Nephron (organoid): ENCODE measurements at regions not wholly inside any gene's neighbourhood (a gene's known extent, or its start where the extent isn't known, plus 50 kb on each side); places are given as distances from the start of the nearest gene placed in this dataset.
A peak's percentile ranks its signal among the peaks of the same experiment; 100 is the strongest.

Source experiments
- H3K27ac Mint-ChIP-seq, 3 experiments: 2 replicates each; pipeline ENCODE4 v1.8.0; 2020; ENCODE audit warnings: mixed read lengths in 3 of 3, mild to moderate bottlenecking in 2 of 3, moderate library complexity in 1 of 3
- H3K27me3 Mint-ChIP-seq: 2 replicates; pipeline ENCODE4 v1.8.0; 2021; ENCODE audit warnings: low read depth, mild to moderate bottlenecking, moderate library complexity, mixed read lengths
- H3K36me3 Mint-ChIP-seq: 2 replicates; pipeline ENCODE4 v1.8.0; 2020; ENCODE audit warnings: low read depth, mixed read lengths
- H3K4me1 Mint-ChIP-seq: 2 replicates; pipeline ENCODE4 v1.8.0; 2020; ENCODE audit warnings: mixed read lengths
- H3K4me3 Mint-ChIP-seq, 3 experiments: 2 replicates each; pipeline ENCODE4 v1.8.0; 2020; ENCODE audit warnings: mild to moderate bottlenecking in 3 of 3, mixed read lengths in 3 of 3, moderate library complexity in 2 of 3
- H3K9me3 Mint-ChIP-seq: 2 replicates; pipeline ENCODE4 v1.8.0; 2020; ENCODE audit warnings: mixed read lengths
- TF ChIP-seq, protein P1 (sequence below), 3 experiments: fragments of 200-600 bp; sonication (generic); IDR thresholded peaks; one replicate each; pipeline ENCODE4 v1.5.0; 2021; ENCODE audit warnings: antibody characterized with exemption in 3 of 3; ENCODE audit not compliant: unreplicated experiment in 3 of 3

DNA sequence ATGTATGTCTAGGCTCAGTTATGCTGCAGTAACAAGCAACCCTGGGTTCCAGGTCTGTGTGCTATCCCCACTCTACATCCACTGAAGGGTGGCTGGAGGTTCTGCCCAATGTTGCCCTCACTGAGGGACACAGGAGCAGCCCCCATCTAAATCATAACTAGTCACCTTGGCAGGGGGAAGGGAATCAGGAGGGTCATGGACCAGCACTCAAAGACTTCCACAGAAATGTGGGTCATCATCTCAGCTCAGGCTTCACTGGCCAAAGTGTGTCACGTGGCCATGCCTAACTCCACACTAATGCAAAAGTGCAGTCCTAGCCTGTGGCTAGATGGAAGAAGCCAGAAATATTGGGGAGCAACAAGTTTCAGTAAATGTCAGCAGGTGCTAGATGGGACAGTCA, 137.3 kb upstream of the ZNF507 start:
- Mint-ChIP-seq H3K27ac (no peak overlapping the region), H3K36me3 (peaks cover 8% of the 10 kb centered on the region), H3K4me1 (no peaks in the 10 kb centered on the region), H3K27me3 (no peaks in the 10 kb centered on the region), H3K4me3 (no peak overlapping the region), H3K9me3 (peaks cover 32% of the 10 kb centered on the region)
- TF ChIP-seq, protein P1, sequence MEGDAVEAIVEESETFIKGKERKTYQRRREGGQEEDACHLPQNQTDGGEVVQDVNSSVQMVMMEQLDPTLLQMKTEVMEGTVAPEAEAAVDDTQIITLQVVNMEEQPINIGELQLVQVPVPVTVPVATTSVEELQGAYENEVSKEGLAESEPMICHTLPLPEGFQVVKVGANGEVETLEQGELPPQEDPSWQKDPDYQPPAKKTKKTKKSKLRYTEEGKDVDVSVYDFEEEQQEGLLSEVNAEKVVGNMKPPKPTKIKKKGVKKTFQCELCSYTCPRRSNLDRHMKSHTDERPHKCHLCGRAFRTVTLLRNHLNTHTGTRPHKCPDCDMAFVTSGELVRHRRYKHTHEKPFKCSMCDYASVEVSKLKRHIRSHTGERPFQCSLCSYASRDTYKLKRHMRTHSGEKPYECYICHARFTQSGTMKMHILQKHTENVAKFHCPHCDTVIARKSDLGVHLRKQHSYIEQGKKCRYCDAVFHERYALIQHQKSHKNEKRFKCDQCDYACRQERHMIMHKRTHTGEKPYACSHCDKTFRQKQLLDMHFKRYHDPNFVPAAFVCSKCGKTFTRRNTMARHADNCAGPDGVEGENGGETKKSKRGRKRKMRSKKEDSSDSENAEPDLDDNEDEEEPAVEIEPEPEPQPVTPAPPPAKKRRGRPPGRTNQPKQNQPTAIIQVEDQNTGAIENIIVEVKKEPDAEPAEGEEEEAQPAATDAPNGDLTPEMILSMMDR (IDR thresholded peaks at IDR 0.05; ENCODE audit: unreplicated experiment in 3 of 3): no peak

DNA sequence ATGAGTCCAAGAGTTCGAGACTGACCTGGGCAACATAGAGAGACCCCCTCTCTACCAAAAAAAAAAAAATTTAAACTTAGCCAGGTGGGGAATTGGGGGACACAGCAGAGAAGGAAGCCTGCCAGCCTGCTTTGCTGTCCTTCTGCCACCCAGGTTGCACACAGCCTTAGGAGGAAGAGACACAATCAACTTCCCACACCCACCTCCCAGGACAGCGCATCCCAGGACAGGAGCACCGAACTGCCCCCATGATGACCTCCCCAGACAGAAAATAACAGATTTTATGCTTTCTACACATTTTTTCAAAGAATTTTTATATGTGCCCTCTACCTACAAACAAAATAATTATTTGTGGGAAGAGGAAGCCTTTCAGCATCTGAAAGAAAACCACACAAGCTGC, 126.0 kb upstream of the ZNF507 start:
- Mint-ChIP-seq H3K9me3 (no peaks in the 10 kb centered on the region), H3K36me3 (no peaks in the 10 kb centered on the region)

DNA sequence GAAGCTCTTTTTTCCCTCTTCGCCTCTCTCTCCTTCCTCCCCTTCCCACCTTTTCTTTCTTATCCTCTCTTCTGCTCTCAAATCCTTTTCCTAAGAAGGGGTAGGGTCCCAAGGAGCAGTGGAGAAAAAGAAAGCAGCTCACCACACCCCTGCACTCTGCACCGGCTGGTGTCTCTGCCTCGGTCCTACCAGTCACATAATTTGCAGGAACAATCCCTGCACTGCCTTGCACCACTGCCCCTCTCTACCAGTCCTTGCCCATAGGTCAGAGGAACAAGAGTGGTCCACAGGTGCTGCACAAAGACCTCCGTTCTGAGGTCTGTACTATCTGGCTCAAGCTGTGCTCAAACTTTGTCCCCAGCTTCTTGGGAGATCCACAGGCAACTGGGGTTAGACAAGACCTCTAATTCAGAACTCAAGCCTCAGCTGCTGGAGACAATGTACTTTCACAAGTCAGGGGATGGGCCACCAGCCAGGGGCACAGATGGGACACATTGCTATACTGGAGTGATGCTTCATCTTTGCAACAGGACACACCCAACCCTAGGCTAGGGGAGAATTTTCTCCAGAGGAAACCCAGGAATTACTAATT, 125.4 kb upstream of the ZNF507 start:
- H3K36me3 Mint-ChIP-seq: no peaks in the 10 kb centered on the region
- H3K27me3 Mint-ChIP-seq: peaks cover 21% of the 10 kb centered on the region
- peaks cover 22% of the 10 kb centered on the region for H3K4me1 Mint-ChIP-seq
- no peak overlapping the region for H3K27ac Mint-ChIP-seq
- no peak overlapping the region for H3K4me3 Mint-ChIP-seq
- no peaks in the 10 kb centered on the region for H3K9me3 Mint-ChIP-seq
- TF ChIP-seq, protein P1 (IDR thresholded peaks at IDR 0.05; ENCODE audit: unreplicated experiment in 3 of 3): no peak

More for the DNA sequence above, 126.0 kb upstream of the ZNF507 start:
- H3K4me3 Mint-ChIP-seq: no peak overlapping the region
- H3K4me1 Mint-ChIP-seq: peaks cover 17% of the 10 kb centered on the region
- TF ChIP-seq, protein P1 (IDR thresholded peaks at IDR 0.05; ENCODE audit: unreplicated experiment in 3 of 3): no peak
- H3K27me3 Mint-ChIP-seq: peaks cover 19% of the 10 kb centered on the region
- H3K27ac Mint-ChIP-seq: no peak overlapping the region

DNA sequence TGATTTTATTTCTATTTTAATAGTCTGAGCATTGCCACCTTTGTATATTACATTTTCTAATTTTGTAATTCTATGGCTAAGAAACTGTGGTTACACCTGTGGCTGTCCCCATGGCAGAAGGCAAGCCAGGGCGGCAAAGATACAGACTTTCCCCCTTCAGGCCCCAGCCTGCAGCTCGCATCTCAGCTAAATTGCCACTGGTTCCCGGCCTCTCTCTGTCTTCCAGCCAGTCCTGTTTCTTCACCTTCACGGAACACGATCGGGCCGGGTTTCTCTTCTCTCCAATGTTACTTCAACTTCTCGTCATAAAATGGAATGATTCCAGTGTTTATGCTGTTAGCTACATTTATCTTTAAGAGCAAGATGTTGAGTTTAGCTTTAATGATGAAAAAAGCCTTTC, 124.5 kb upstream of the ZNF507 start:
- H3K4me3 Mint-ChIP-seq: no peak overlapping the region
- H3K36me3 Mint-ChIP-seq: no peaks in the 10 kb centered on the region
- no peaks in the 10 kb centered on the region for H3K9me3 Mint-ChIP-seq
- peak overlapping the region in 1 of 3 experiments; percentile 80 for H3K27ac Mint-ChIP-seq
- peaks cover 29% of the 10 kb centered on the region for H3K27me3 Mint-ChIP-seq
- peaks cover 22% of the 10 kb centered on the region for H3K4me1 Mint-ChIP-seq
- TF ChIP-seq, protein P1 (IDR thresholded peaks at IDR 0.05; ENCODE audit: unreplicated experiment in 3 of 3): no peak

DNA sequence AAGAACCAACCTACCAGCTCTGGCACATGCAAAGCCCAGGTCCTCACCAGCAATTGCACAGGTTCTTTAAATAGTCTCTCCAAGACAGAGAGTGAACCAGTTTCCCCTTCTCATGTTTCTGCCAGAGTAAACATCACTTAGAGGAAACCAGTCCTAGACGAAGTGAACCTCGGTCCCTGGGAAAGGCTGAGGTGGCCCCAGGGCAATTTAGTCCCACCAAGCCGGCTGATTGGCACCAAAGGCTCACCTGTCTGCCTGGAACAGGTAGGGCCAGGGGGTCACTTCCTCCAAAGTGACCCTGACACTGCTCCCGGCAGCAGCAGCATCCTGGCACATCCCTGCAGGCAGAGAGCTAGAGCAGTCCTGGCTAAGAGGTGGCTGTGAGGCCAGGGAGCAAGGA, 122.9 kb upstream of the ZNF507 start:
- Mint-ChIP-seq H3K27ac (no peak overlapping the region), H3K36me3 (no peaks in the 10 kb centered on the region), H3K4me1 (peaks cover 22% of the 10 kb centered on the region), H3K4me3 (no peak overlapping the region), H3K9me3 (no peaks in the 10 kb centered on the region), H3K27me3 (peaks cover 35% of the 10 kb centered on the region)
- TF ChIP-seq, protein P1 (IDR thresholded peaks at IDR 0.05; ENCODE audit: unreplicated experiment in 3 of 3): no peak

DNA sequence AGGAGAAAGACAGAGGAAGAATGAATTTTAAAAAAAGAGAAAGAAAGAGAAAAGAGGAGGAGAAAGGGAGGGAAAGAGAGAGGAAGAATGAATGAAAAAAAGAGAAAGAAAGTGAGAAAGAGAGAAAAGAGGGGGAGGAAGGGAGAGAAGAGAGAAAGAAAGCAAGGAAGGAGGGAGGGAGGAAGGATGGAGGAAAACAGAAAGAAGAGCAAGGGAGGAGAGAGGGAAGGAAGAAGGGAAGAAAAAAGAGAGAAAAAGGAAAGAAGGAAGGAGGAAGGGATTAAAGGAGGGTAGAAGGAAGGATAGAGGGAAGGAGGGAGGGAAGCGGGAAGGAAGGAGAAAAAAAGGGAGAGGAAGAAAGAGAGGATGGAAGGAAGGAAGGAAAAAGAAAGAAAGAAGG, 122.3 kb upstream of the ZNF507 start:
- TF ChIP-seq, protein P1 (IDR thresholded peaks at IDR 0.05; ENCODE audit: unreplicated experiment in 3 of 3): no peak
- H3K36me3 Mint-ChIP-seq: no peaks in the 10 kb centered on the region
- H3K27me3 Mint-ChIP-seq: peaks cover 37% of the 10 kb centered on the region
- H3K4me1 Mint-ChIP-seq: peaks cover 22% of the 10 kb centered on the region
- H3K4me3 Mint-ChIP-seq: peak overlapping the region in 1 of 3 experiments; percentile 37
- no peaks in the 10 kb centered on the region for H3K9me3 Mint-ChIP-seq
- peak overlapping the region in 1 of 3 experiments; percentile 35 for H3K27ac Mint-ChIP-seq
